ENCODE measurements at regions not wholly inside any gene's neighbourhood (a gene's known extent, or its start where the extent isn't known, plus 50 kb on each side); places are given as distances from the start of the nearest gene placed in this dataset.

GRCh38 chr20:50339466-50339901 lies 148.9 kb downstream of the CEBPB start:
- no peaks in the 10 kb centered on the region for H3K4me1 ChIP-seq
- no peaks in the 10 kb centered on the region for H3K9me3 ChIP-seq
- DNase-seq (no peak), ATAC-seq (no peak)
- H3K36me3 ChIP-seq, result no peaks in the 10 kb centered on the region
- intact Hi-C loops (cut with DNase I), result no loop called here
- 46% methylated on average over 2 of the region's 3 CpGs for WGBS (ENCODE audit: insufficient coverage, low coverage, low lambda C conversion rate, missing lambda C conversion rate)
- H3K27me3 ChIP-seq, result no peaks in the 10 kb centered on the region
- H3K27ac ChIP-seq, result peak overlapping the region in 2 of 3 donors; percentile 21 to 33
- H3K4me3 ChIP-seq, result no peak overlapping the region
- TF ChIP-seq CTCF (IDR thresholded peaks at IDR 0.05) (no peak), POLR2A (IDR thresholded peaks at IDR 0.05) (no peak)

GRCh38 chr20:50340541-50340940 lies 149.9 kb downstream of the CEBPB start:
- intact Hi-C loops (cut with DNase I), result no loop called here
- Histone ChIP-seq H3K27me3 (no peaks in the 10 kb centered on the region), H3K27ac (no peak overlapping the region), H3K9me3 (no peaks in the 10 kb centered on the region), H3K4me3 (no peak overlapping the region), H3K4me1 (no peaks in the 10 kb centered on the region), H3K36me3 (no peaks in the 10 kb centered on the region)
- no peak for DNase-seq
- TF ChIP-seq CTCF (IDR thresholded peaks at IDR 0.05) (no peak), POLR2A (IDR thresholded peaks at IDR 0.05) (no peak)
- no CpG with 5 or more reads among the region's 7 CpGs for WGBS (ENCODE audit: insufficient coverage, low coverage, low lambda C conversion rate, missing lambda C conversion rate)
- ATAC-seq, result no peak

- ATAC-seq (no peak), DNase-seq (no peak)
- TF ChIP-seq POLR2A (IDR thresholded peaks at IDR 0.05) (no peak), CTCF (IDR thresholded peaks at IDR 0.05) (no peak)
- intact Hi-C loops (cut with DNase I), result no loop called here
- WGBS (ENCODE audit: insufficient coverage, low coverage, low lambda C conversion rate, missing lambda C conversion rate), result 71% methylated on average over 1 of the region's 9 CpGs
- Histone ChIP-seq H3K4me3 (no peak overlapping the region), H3K36me3 (no peaks in the 10 kb centered on the region), H3K4me1 (peaks cover 0 to 3% (median 0%) of the 10 kb centered on the region in 4 donors), H3K9me3 (no peaks in the 10 kb centered on the region), H3K27ac (no peak overlapping the region), H3K27me3 (no peaks in the 10 kb centered on the region)
Measured at GRCh38 chr20:50341050-50341449, 150.4 kb downstream of the CEBPB start.

GRCh38 chr20:50341880-50342637 lies 151.4 kb downstream of the CEBPB start:
- WGBS (ENCODE audit: insufficient coverage, low coverage, low lambda C conversion rate, missing lambda C conversion rate), result 83% methylated on average over 7 of the region's 12 CpGs
- Histone ChIP-seq H3K27me3 (no peaks in the 10 kb centered on the region), H3K9me3 (no peaks in the 10 kb centered on the region), H3K4me3 (no peak overlapping the region), H3K36me3 (no peaks in the 10 kb centered on the region), H3K4me1 (peaks cover 0 to 8% (median under 1%) of the 10 kb centered on the region in 4 donors), H3K27ac (no peak overlapping the region)
- intact Hi-C loops (cut with DNase I), result no loop called here
- ATAC-seq, result no peak
- no peak for TF ChIP-seq POLR2A (IDR thresholded peaks at IDR 0.05)
- TF ChIP-seq CTCF (IDR thresholded peaks at IDR 0.05), result no peak
- DNase-seq, result peak in 1 of 3 donors; percentile 42

Data from right lobe of liver (tissue), 6 donors.